HEK293 (cell line): ENCODE measurements at regions not wholly inside any gene's neighbourhood (a gene's known extent, or its start where the extent isn't known, plus 50 kb on each side); places are given as distances from the start of the nearest gene placed in this dataset.

Experiments used
- CTCF ChIA-PET: fragments of 350-600 bp; formaldehyde crosslinking; extraction: SDS; loops from one replicate; lab custom pipeline; 2021; ENCODE audit warnings: antibody characterized with exemption; lab: Yijun Ruan, JAX
- POLR2A ChIA-PET: fragments of 300-600 bp; formaldehyde crosslinking; extraction: SDS; loops from one replicate; lab custom pipeline; 2020; ENCODE audit warnings: antibody characterized with exemption, inconsistent platforms; lab: Yijun Ruan, JAX
- H3K27ac ChIP-seq: fragments of 200-500 bp; sonication (Bioruptor generic); 2 replicates; pipeline ENCODE4 v1.5.1; 2014; ENCODE audit warnings: low read depth, low read length, control low read depth, inconsistent platforms; ENCODE audit errors: extremely low read depth
- H3K36me3 ChIP-seq, 2 experiments: fragments of 200-500 bp in 1 of 2; sonication (Bioruptor generic) in 1 of 2; 1 replicate in 1 of 2; 2 replicates in 1 of 2; pipeline ENCODE4 v1.5.1; 2014 to 2017; ENCODE audit warnings: inconsistent platforms in 2 of 2, low read length in 2 of 2; ENCODE audit not compliant: control insufficient read depth in 2 of 2, insufficient read depth in 1 of 2
- H3K4me1 ChIP-seq: fragments of 200-500 bp; sonication (Bioruptor generic); 2 replicates; pipeline ENCODE4 v1.5.1; 2014; ENCODE audit warnings: mild to moderate bottlenecking, low read length, inconsistent platforms; ENCODE audit not compliant: control insufficient read depth, insufficient read depth
- H3K4me3 ChIP-seq: 2 replicates; pipeline ENCODE4 v1.5.1; 2011; ENCODE audit warnings: low read depth, mild to moderate bottlenecking, control low read depth, low read length, moderate library complexity
- H3K9me3 ChIP-seq: fragments of 200-500 bp; sonication (Bioruptor generic); 2 replicates; pipeline ENCODE4 v1.5.1; 2014; ENCODE audit warnings: low read depth, low read length, inconsistent platforms; ENCODE audit not compliant: control insufficient read depth, insufficient read depth
- CTCF ChIP-seq: fragments of 450-650 bp; formaldehyde crosslinking; IDR thresholded peaks from 2 replicates; pipeline ENCODE4 v1.5.1; 2016; ENCODE audit warnings: missing biosample characterization, missing genetic modification characterization
- HOXC10 ChIP-seq: sonication (generic); formaldehyde crosslinking; IDR thresholded peaks from 2 replicates; pipeline ENCODE4 v1.8.1; 2023; ENCODE audit warnings: mild to moderate bottlenecking, missing genetic modification reagents
- INSM2 ChIP-seq: fragments of 450-650 bp; formaldehyde crosslinking; IDR thresholded peaks from 2 replicates; pipeline ENCODE4 v1.5.1; 2016; ENCODE audit warnings: missing biosample characterization, missing genetic modification characterization
- KLF16 ChIP-seq: fragments of 450-650 bp; formaldehyde crosslinking; IDR thresholded peaks from 2 replicates; pipeline ENCODE4 v1.5.1; 2017; ENCODE audit warnings: missing biosample characterization, missing genetic modification characterization
- OVOL3 ChIP-seq: fragments of 450-650 bp; formaldehyde crosslinking; IDR thresholded peaks from 2 replicates; pipeline ENCODE4 v1.5.1; 2016; ENCODE audit warnings: missing biosample characterization, missing genetic modification characterization
- ZBTB11 ChIP-seq: fragments of 450-650 bp; formaldehyde crosslinking; conservative IDR thresholded peaks from 2 replicates; pipeline ENCODE4 v1.5.1; 2016; ENCODE audit warnings: low read depth, missing biosample characterization, missing genetic modification characterization
- ZBTB44 ChIP-seq: fragments of 450-650 bp; IDR thresholded peaks from 2 replicates; pipeline ENCODE4 v1.5.1; 2018; ENCODE audit warnings: missing biosample characterization, mild to moderate bottlenecking, missing genetic modification characterization
- ZNF138 ChIP-seq: fragments of 450-650 bp; formaldehyde crosslinking; IDR thresholded peaks from 2 replicates; pipeline ENCODE4 v1.5.1; 2016; ENCODE audit warnings: missing biosample characterization, missing genetic modification characterization, borderline replicate concordance
- ZNF239 ChIP-seq: fragments of 450-650 bp; formaldehyde crosslinking; IDR thresholded peaks from 2 replicates; pipeline ENCODE4 v1.5.1; 2016; ENCODE audit warnings: missing biosample characterization, missing genetic modification characterization
- ZNF501 ChIP-seq: fragments of 450-650 bp; formaldehyde crosslinking; IDR thresholded peaks from 2 replicates; pipeline ENCODE4 v1.5.1; 2016; ENCODE audit warnings: missing biosample characterization, missing genetic modification characterization
- ZNF549 ChIP-seq: fragments of 450-650 bp; IDR thresholded peaks from 2 replicates; pipeline ENCODE4 v1.5.1; 2018; ENCODE audit warnings: missing biosample characterization, missing genetic modification characterization, mild to moderate bottlenecking, inconsistent platforms, moderate library complexity
- ZNF600 ChIP-seq: fragments of 450-650 bp; formaldehyde crosslinking; IDR thresholded peaks from 2 replicates; pipeline ENCODE4 v1.5.1; 2016; ENCODE audit warnings: missing biosample characterization, missing genetic modification characterization
- ZNF768 ChIP-seq: fragments of 450-650 bp; formaldehyde crosslinking; IDR thresholded peaks from 2 replicates; pipeline ENCODE4 v1.5.1; 2018; ENCODE audit warnings: missing biosample characterization, mild to moderate bottlenecking, missing genetic modification characterization

- H3K27ac ChIP-seq = no peak overlapping the region
- no peaks in the 10 kb centered on the region for H3K36me3 ChIP-seq
- no peaks in the 10 kb centered on the region for H3K9me3 ChIP-seq
- ChIA-PET CTCF (no interaction called here), POLR2A (no interaction called here)
- no peaks in the 10 kb centered on the region for H3K4me1 ChIP-seq
- no peak for TF ChIP-seq ZBTB44 (tag by site-specific recombination)
- no peak for TF ChIP-seq ZNF239 (tag by site-specific recombination)
- TF ChIP-seq HOXC10 = no peak
- TF ChIP-seq ZBTB11 (tag by site-specific recombination) = no peak
- no peak for TF ChIP-seq ZNF768 (tag by site-specific recombination)
- no peak overlapping the region for H3K4me3 ChIP-seq
These were observed 347.4 kb downstream of the PSAT1 start for GRCh38 chr9:78644359-78644758.

- Histone ChIP-seq H3K36me3 (no peaks in the 10 kb centered on the region), H3K4me3 (no peak overlapping the region), H3K4me1 (no peaks in the 10 kb centered on the region), H3K27ac (no peak overlapping the region), H3K9me3 (no peaks in the 10 kb centered on the region)
- POLR2A ChIA-PET = no interaction called here
- TF ChIP-seq ZNF501 (tag by site-specific recombination) (no peak), ZNF549 (peak; percentile 16; the same call in 1 of the 2 replicates)
- CTCF ChIA-PET = interaction anchor here (0.7 kb wide), 3 partner anchors 34 to 114 kb away, joined by 3 to 7 read pairs (median 4); no protein-coding TSS in a partner anchor
These were observed 357.4 kb downstream of the PSAT1 start for GRCh38 chr9:78654324-78654723.

- CTCF ChIA-PET = interaction anchor here (0.6 to 1.7 kb wide), 3 partner anchors 63 to 468 kb away, joined by 3 to 4 read pairs (median 3); no protein-coding TSS in a partner anchor
- Histone ChIP-seq H3K9me3 (no peaks in the 10 kb centered on the region), H3K27ac (no peak overlapping the region), H3K4me3 (no peak overlapping the region)
- TF ChIP-seq OVOL3 (tag by site-specific recombination) (no peak), ZNF138 (no peak), KLF16 (tag by site-specific recombination) (no peak), INSM2 (tag by site-specific recombination) (no peak), CTCF (no peak), ZNF600 (tag by site-specific recombination) (no peak)
- TF ChIP-seq, all 188 proteins: peak for 0
- POLR2A ChIA-PET = no interaction called here
- H3K4me1 ChIP-seq = no peaks in the 10 kb centered on the region
- no peaks in the 10 kb centered on the region for H3K36me3 ChIP-seq
These were observed 366.4 kb downstream of the PSAT1 start for GRCh38 chr9:78663369-78663768.
